Renal pelvis (tissue), 1 donor: ENCODE measurements at regions not wholly inside any gene's neighbourhood (a gene's known extent, or its start where the extent isn't known, plus 50 kb on each side); places are given as distances from the start of the nearest gene placed in this dataset.
"Not testable (repeated sequence)": the region's sequence is repeated elsewhere in the genome, so short reads cannot be mapped to it uniquely, and the experiment has no call there.

Experiments used
- DNase-seq: peaks from one replicate; pipeline ENCODE4 v3.0.0-alpha.2; 2013

DNA sequence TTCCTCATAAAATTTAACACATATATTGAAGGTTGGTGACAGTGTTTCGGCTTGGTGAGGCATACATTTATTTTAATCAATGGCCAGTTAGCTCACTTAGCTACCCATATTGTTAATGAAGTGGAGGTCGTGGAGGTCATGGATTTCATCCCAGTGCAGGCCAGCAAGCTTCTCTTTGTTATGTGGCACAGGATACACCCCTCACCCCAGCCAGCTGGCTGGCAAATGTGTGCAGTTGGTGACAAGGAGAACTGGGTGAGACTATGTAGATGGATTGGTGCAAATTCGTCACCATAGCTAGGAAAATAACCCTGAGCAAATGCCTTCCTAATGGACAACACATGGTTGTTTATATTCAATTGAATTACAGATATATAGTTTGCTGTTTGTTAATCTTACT, 50.5 kb upstream of the FOXP2 start:
- DNase-seq, result no peak

- DNase-seq, result no peak
Observed at GRCh38 chr7:114363292-114363691, 51.3 kb upstream of the FOXP2 start.

DNA sequence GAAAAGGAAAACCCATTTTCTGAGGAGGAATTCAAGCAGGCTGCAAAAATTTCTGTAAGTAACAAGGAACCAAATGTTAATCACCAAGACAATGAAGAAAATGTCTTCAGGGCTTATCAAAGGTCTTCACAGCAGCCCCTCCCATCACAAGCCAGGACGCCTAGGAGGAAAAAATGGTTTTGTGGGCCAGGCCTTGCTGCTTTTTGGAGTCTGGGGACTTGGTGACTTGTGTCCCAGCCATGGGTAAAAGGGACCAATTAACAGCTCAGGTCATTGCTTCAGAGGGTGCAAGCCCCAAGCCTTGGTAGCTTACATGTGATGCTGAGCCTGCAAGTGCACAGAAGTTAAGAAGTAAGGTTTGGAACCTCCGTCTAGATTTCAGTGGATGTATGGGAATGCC, 55.7 kb upstream of the FOXP2 start:
- DNase-seq, result no peak

GRCh38 chr7:114356133-114356532, 58.5 kb upstream of the FOXP2 start:
- DNase-seq, result no peak

GRCh38 chr7:114354306-114354705, 60.3 kb upstream of the FOXP2 start:
- no peak for DNase-seq

DNA sequence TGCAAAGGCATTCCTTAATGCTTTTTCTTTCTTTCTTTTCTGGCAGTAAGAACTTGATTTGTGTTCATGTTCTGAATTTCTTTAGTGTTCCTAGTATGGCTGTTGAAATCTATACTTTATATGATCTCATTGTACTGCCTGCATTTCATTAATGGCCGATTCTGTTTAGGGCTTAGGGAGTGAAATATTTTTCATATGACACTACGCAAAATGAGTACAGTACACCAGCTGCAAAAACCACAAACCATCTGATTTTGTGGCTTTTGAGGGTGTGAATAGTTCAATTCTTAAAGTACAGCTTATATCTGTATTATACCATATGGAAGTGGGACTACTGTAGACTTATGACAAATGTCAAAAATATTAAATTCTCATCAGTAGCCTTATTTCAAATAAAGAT, 69.1 kb upstream of the FOXP2 start:
- no peak for DNase-seq

- no peak for DNase-seq
Observed at GRCh38 chr7:114343949-114344708, 70.5 kb upstream of the FOXP2 start.

GRCh38 chr7:114342431-114343179, 72.0 kb upstream of the FOXP2 start:
- DNase-seq, result no peak

GRCh38 chr7:114341648-114342047, 73.0 kb upstream of the FOXP2 start:
- DNase-seq, result no peak

DNA sequence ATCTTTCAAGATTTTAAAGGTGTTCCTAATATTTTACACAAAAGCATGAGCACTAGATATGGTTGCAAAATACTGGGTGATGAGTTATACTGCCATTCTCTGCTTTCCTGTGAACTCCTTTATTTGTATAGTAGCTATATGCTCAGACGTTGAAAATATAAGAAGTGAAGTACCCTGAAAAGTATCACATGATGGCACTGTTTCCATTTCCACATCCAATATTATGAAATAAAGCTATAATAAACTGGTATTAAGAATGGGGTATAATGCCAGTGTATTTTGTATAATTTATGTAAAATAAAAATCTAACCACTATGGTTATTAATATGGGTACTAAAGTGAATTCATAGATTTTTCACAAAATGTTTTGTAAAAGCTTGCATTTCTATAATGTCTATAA, 79.6 kb upstream of the FOXP2 start:
- DNase-seq, result no peak

DNA sequence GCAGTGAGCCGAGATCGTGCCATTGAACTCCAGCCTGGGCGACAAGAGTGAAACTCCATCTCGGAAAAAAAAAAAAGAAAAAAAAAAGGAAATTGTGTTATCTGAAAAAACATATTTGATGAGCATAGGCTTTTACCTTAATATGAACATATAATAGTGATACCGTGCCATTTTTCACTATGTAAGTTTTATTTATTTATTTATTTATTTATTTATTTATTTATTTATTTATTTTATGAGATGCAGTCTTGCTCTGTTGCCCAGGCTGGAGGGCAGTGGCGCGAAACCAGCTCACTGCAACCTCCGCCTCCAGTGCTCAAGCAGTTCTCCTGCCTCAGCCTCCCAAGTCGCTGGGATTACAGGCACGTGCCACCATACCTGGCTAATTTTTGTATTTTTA, 85.2 kb upstream of the FOXP2 start:
- DNase-seq, result not testable (repeated sequence)

DNA sequence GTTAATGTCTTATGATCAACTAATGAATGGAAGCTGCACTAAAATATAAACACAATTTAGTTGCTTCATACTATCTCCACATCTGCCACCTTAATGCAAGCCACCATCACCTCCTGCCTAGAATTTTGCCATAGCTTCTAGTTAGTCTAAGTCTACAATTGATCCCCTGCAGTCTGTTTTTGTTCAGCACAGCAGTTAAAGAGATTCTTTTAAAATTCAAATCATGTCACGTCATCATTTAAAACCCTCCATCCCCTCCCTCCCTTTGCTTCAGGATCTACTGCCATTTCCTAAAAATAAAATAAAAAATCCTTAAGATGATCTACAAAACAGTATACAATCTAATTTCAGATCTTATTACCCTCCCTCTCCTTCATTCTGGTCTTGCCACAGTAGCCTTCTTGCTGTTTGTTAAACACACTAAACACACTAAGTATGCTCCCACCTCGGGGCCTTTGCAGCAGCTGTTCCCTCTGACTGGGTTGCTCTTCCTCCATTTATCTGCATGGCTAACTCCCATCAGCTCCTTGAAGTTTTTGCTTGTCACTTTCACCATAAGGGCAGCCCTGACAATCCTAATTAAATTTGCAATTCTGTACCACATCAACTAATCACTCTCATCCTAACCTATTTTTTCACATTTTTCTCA, 97.0 kb upstream of the FOXP2 start:
- DNase-seq, result no peak

DNA sequence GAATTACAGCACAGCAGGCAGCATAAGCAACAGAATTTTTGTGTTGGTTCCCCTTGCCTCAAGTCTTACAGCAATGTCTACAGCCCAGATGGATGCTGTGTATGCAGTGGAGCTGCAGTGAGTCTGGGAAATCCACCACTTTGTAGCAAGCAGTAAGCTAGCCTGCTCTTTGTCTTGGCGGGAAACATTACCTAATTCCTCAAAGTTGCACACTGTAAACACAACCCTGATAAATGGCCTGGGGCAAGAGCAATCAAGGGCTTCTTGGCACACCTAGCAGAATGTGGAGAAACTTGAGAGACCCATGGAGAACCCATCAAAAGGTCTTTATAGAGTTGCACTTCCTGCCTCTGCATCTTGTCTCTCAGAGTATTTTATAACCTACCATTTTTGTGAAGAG, 102.0 kb upstream of the FOXP2 start:
- DNase-seq, result no peak

- no peak for DNase-seq
Observed at GRCh38 chr7:114310345-114311110, 104.1 kb upstream of the FOXP2 start.

DNA sequence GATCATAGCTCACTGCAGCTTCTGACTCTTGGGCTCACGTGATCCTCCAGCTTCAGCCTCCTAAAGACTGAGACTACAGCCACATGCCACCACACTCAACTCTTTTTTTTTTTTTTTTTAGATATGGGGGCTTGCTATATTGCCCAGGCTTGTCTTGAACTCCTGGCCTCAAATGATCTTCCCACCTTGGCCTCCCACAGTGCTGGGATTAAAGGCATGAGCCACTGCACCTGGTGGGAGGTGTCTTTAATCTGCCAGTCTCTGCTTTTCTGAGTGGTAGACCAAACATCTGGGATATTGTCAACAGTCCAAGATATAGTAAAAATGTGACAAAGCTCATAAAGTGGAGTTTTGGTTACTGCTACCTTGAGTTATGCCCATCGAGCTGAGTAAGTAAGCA, 104.9 kb upstream of the FOXP2 start:
- DNase-seq, result no peak

DNA sequence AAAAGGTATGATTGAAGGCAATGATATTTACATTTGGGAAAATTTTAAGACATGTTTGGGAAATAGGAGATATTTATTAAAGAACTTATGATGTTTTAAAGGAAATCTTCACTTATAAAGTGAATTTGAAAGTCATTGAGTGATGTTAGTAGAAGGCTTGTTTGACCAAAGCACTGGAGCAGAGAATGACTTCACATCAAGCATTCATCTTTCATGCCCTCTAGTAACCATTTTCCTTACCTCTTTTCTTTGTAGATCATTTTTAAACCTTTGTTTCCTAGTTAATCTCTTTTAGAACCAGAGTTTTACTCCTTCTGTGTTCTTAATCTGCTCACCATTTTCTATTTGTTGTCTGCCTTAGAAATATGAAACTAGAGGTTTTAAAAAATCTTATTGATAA, 111.3 kb upstream of the FOXP2 start:
- DNase-seq, result no peak

GRCh38 chr7:114302858-114303257, 111.8 kb upstream of the FOXP2 start:
- no peak for DNase-seq

DNA sequence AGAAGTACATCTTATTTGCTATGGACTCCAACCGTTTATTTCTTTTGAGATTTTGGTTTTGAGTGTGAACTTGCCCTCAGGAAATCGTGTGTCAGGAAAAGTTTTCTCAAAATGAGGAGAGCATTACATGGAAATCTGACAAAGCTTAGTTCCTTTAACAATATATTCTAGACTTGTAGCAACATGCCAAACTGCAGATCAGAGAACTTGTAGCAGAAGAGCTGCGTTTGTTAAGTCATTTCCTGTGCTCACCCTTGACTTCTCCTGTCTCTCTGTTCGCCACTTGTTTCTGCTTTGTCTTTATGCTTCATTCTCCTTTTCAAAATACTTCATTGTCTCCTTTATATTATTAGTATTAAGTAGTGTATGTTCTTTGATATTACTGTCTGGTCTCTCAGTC, 116.6 kb upstream of the FOXP2 start:
- DNase-seq, result no peak

DNA sequence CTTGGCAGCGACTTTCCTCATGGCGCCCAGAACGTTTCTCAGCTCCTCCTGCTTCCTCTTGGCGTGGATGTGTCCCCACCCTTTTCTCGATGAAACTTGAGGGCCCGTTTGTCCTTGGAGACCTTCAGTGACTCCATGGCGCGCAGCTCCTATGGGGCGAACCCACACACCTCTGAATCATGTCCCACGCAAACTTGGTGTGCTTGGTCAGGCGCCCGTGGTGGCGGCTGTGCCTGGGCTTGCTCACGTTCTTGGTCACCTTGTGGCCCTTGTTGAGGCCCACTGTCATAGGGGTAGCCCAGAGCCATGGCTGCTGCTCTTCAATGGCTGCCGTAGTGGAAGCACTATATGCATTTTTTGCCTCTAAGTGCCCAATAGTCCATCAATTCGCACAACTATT, 117.5 kb upstream of the FOXP2 start:
- DNase-seq, result no peak

DNA sequence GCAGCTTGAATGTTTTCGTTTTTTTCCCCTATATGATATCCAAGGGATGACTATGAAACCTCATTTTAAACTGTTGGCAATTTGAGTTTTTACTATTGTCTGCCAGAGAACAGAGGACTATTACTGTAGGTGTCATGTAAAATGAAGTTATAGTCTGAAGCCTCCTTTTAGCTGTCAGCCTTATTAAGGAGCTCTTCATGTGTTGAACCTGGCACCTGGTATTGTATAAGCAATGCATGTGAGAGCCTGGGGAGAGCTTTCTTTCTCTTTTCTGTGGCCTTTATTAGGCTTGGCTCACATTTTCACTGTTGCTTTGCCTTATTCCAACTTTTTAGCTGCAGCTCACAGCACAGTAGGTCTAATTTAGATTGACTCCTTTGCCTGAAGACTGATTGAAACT, 119.1 kb upstream of the FOXP2 start:
- no peak for DNase-seq

DNA sequence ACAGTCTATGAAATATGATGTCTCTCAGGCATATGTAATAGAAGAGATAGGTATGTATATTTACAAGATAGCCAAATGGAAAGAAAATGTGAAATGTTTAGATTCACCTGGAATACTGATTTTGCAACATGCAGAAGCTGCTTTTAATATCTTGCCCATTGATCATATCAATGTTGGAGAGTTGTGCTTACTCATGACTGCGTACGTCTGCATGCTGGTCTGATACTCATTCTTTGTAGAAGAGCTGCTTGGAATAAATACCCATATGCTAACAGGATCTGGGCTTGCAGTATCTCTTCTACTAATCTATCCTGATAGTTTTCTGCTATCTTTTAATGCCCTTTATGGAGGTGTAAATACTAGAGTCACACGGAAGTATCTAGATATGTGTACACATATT, 120.6 kb upstream of the FOXP2 start:
- no peak for DNase-seq

- DNase-seq, result no peak
Observed at GRCh38 chr7:114293289-114294012, 121.2 kb upstream of the FOXP2 start.
